ENCODE measurements at regions not wholly inside any gene's neighbourhood (a gene's known extent, or its start where the extent isn't known, plus 50 kb on each side); places are given as distances from the start of the nearest gene placed in this dataset.

GRCh38 chr5:162888268-162888667, 549.1 kb upstream of the CCNG1 start:
- H3K4me1 Mint-ChIP-seq = peaks cover 8% of the 10 kb centered on the region
- POLR2A ChIA-PET = no interaction called here
- no peak overlapping the region for H3K4me3 Mint-ChIP-seq
- peaks cover 3% of the 10 kb centered on the region for H3K36me3 Mint-ChIP-seq
- DNase-seq (ENCODE audit: low spot score) (no peak), ATAC-seq (no peak)
- H3K9me3 Mint-ChIP-seq = peaks cover 8% of the 10 kb centered on the region
- H3K27me3 Mint-ChIP-seq (ENCODE audit: low read depth) = no peaks in the 10 kb centered on the region
- TF ChIP-seq NFYB (CRISPR knock-in tag; conservative IDR thresholded peaks at IDR 0.05; ENCODE audit: low read depth) (no peak), NR1H2 (CRISPR knock-in tag; IDR thresholded peaks at IDR 0.05) (no peak), ZNF219 (CRISPR knock-in tag; IDR thresholded peaks at IDR 0.05; ENCODE audit: borderline replicate concordance) (no peak), TP53 (CRISPR knock-in tag; IDR thresholded peaks at IDR 0.05) (no peak), ZNF416 (CRISPR knock-in tag; IDR thresholded peaks at IDR 0.05) (no peak), ZSCAN18 (CRISPR knock-in tag; IDR thresholded peaks at IDR 0.05) (no peak), FOXP1 (CRISPR knock-in tag; IDR thresholded peaks at IDR 0.05; ENCODE audit: borderline replicate concordance) (no peak), MLX (CRISPR knock-in tag; IDR thresholded peaks at IDR 0.05) (no peak), ZNF263 (CRISPR knock-in tag; IDR thresholded peaks at IDR 0.05; ENCODE audit: low read depth) (no peak), ERG (CRISPR knock-in tag; IDR thresholded peaks at IDR 0.05) (no peak), ESRRA (CRISPR knock-in tag; IDR thresholded peaks at IDR 0.05; ENCODE audit: borderline replicate concordance) (no peak), PRDM15 (CRISPR knock-in tag; IDR thresholded peaks at IDR 0.05) (no peak)
- no peak overlapping the region for H3K27ac Mint-ChIP-seq
- CTCF ChIA-PET = no interaction called here

GRCh38 chr5:162911873-162912272, 525.5 kb upstream of the CCNG1 start:
- DNase-seq (ENCODE audit: low spot score) (no peak), ATAC-seq (no peak)
- no peak for TF ChIP-seq MLX (CRISPR knock-in tag; IDR thresholded peaks at IDR 0.05)
- no peak for TF ChIP-seq ZNF396 (CRISPR knock-in tag; IDR thresholded peaks at IDR 0.05; ENCODE audit: borderline replicate concordance)
- TF ChIP-seq HMGA2 (CRISPR knock-in tag; IDR thresholded peaks at IDR 0.05) = no peak
- TF ChIP-seq SMAD4 (CRISPR knock-in tag; IDR thresholded peaks at IDR 0.05) = no peak
- TF ChIP-seq TCF7 (CRISPR knock-in tag; IDR thresholded peaks at IDR 0.05; ENCODE audit: low read depth) = no peak
- TF ChIP-seq TP53 (CRISPR knock-in tag; IDR thresholded peaks at IDR 0.05) = no peak
- TF ChIP-seq FOXP4 (CRISPR knock-in tag; IDR thresholded peaks at IDR 0.05) = no peak
- no peak for TF ChIP-seq NR2C2 (CRISPR knock-in tag; IDR thresholded peaks at IDR 0.05)
- TF ChIP-seq MAX (CRISPR knock-in tag; IDR thresholded peaks at IDR 0.05) = no peak
- TF ChIP-seq ZNF423 (CRISPR knock-in tag; IDR thresholded peaks at IDR 0.05) = no peak
- no peak for TF ChIP-seq GTF2I (CRISPR knock-in tag; conservative IDR thresholded peaks at IDR 0.05)
- TF ChIP-seq ETV6 (CRISPR knock-in tag; IDR thresholded peaks at IDR 0.05) = no peak
- TF ChIP-seq ZNF281 (CRISPR knock-in tag; IDR thresholded peaks at IDR 0.05) = no peak
- TF ChIP-seq GABPB1 (CRISPR knock-in tag; IDR thresholded peaks at IDR 0.05) = no peak
- Mint-ChIP-seq H3K36me3 (no peaks in the 10 kb centered on the region), H3K4me1 (no peaks in the 10 kb centered on the region), H3K27me3 (ENCODE audit: low read depth) (no peaks in the 10 kb centered on the region), H3K4me3 (no peak overlapping the region), H3K27ac (no peak overlapping the region), H3K9me3 (peaks cover 3% of the 10 kb centered on the region; the same call in 1 of the 2 replicates)
- ChIA-PET POLR2A (no interaction called here), CTCF (no interaction called here)

All from WTC11 (cell line).